ENCODE measurements at regions not wholly inside any gene's neighbourhood (a gene's known extent, or its start where the extent isn't known, plus 50 kb on each side); places are given as distances from the start of the nearest gene placed in this dataset.

GRCh38 chr11:107224836-107225235 is 206.6 kb upstream of the GUCY1A2 start:
- Histone ChIP-seq H3K4me1 (ENCODE audit: insufficient read depth) (no peaks in the 10 kb centered on the region), H4K20me1 (ENCODE audit: insufficient read depth) (no peaks in the 10 kb centered on the region), H2AFZ (no peak overlapping the region), H3K4me2 (ENCODE audit: unreplicated experiment) (no peak overlapping the region), H3K9ac (no peak overlapping the region), H3K36me3 (ENCODE audit: low read depth) (no peaks in the 10 kb centered on the region), H3K27me3 (replicated peaks; ENCODE audit: insufficient read depth) (no peaks in the 10 kb centered on the region), H3K9me2 (ENCODE audit: insufficient read depth) (no peaks in the 10 kb centered on the region), H3K27ac (no peak overlapping the region), H3K9me3 (ENCODE audit: low read depth) (no peaks in the 10 kb centered on the region), H3F3A (ENCODE audit: insufficient read depth) (no peaks in the 10 kb centered on the region), H3K4me3 (no peak overlapping the region), H3K79me2 (ENCODE audit: insufficient read depth) (no peaks in the 10 kb centered on the region)
- DNase-seq = no peak
- TF ChIP-seq EZH2 (IDR thresholded peaks at IDR 0.05; ENCODE audit: insufficient read depth, poor library complexity, severe bottlenecking) (no peak), EZH2phosphoT487 (IDR thresholded peaks at IDR 0.05; ENCODE audit: insufficient read depth, low read depth) (no peak)
- in situ Hi-C loops (cut with MboI) = no loop called here

DNA sequence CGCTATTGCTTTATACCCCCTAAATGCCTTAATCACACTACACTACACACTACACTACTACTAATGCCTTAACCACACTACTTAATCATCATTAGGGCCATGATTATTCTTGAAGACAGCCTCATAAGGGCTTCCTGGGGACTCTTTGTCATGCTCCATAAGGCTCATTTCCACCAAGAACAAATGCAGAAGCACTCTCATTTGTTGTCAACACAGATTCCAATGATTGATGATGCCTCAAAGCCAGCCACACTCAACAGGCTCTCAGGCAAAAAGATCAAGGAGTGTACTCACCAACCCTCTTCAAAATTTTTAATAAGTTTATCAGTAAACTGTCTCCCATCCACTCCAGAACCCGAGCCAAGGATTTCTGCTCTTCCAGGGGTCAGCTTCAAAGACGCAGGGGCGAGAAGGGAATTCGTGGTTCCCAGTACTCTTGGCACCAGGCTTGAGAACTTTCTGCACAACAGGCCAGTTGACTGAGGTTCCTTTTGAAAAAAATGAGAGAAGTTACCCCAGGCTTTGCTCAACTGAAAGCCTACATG is 204.7 kb upstream of the GUCY1A2 start:
- no peaks in the 10 kb centered on the region for H3F3A ChIP-seq (ENCODE audit: insufficient read depth)

DNA sequence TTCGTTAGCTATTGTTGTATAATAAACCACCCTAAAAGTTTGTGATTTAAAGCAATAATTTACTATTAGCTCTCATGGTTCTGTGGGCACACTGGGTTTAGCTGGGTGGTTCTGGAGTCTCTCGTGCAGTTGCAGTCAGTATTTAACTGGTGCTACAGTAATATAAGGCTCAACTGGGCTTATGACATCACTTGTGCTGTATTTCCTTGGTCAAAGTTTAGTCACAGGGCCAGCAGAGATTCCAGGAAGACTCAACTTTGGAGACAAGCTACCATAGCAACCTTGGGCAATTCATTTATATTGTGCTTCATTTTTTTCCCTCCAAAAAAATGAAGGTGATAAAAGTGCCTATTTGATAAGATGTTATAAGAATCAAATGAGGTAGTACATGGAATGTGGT is 204.2 kb upstream of the GUCY1A2 start:
- H3K27me3 ChIP-seq (replicated peaks; ENCODE audit: insufficient read depth) = no peaks in the 10 kb centered on the region
- H3K4me1 ChIP-seq (ENCODE audit: insufficient read depth) = no peaks in the 10 kb centered on the region
- no peak for TF ChIP-seq EZH2phosphoT487 (IDR thresholded peaks at IDR 0.05; ENCODE audit: insufficient read depth, low read depth)
- TF ChIP-seq EZH2 (IDR thresholded peaks at IDR 0.05; ENCODE audit: insufficient read depth, poor library complexity, severe bottlenecking) = no peak
- H3K9ac ChIP-seq = no peak overlapping the region
- H3K79me2 ChIP-seq (ENCODE audit: insufficient read depth) = no peaks in the 10 kb centered on the region
- no peak overlapping the region for H3K27ac ChIP-seq
- H3K36me3 ChIP-seq (ENCODE audit: low read depth) = no peaks in the 10 kb centered on the region
- in situ Hi-C loops (cut with MboI) = no loop called here
- H3K9me2 ChIP-seq (ENCODE audit: insufficient read depth) = no peaks in the 10 kb centered on the region
- no peak overlapping the region for H3K4me2 ChIP-seq (ENCODE audit: unreplicated experiment)
- no peak overlapping the region for H3K4me3 ChIP-seq
- 31 to 37% methylated on average over 2 of the region's 2 CpGs for WGBS, 2 experiments (ENCODE audit: low coverage in 1 of 2, low lambda C conversion rate in 2 of 2, missing lambda C conversion rate in 2 of 2)
- DNase-seq = no peak
- no peaks in the 10 kb centered on the region for H3K9me3 ChIP-seq (ENCODE audit: low read depth)
- H3F3A ChIP-seq (ENCODE audit: insufficient read depth) = no peaks in the 10 kb centered on the region
- no peaks in the 10 kb centered on the region for H4K20me1 ChIP-seq (ENCODE audit: insufficient read depth)
- H2AFZ ChIP-seq = no peak overlapping the region

More for the DNA sequence above, 204.7 kb upstream of the GUCY1A2 start:
- 13 to 16% methylated on average over 5 of the region's 5 CpGs for WGBS, 2 experiments (ENCODE audit: low coverage in 1 of 2, low lambda C conversion rate in 2 of 2, missing lambda C conversion rate in 2 of 2)
- no peaks in the 10 kb centered on the region for H3K9me2 ChIP-seq (ENCODE audit: insufficient read depth)
- no peak overlapping the region for H3K9ac ChIP-seq
- no peaks in the 10 kb centered on the region for H3K79me2 ChIP-seq (ENCODE audit: insufficient read depth)
- TF ChIP-seq EZH2phosphoT487 (IDR thresholded peaks at IDR 0.05; ENCODE audit: insufficient read depth, low read depth) = no peak
- no peak for TF ChIP-seq EZH2 (IDR thresholded peaks at IDR 0.05; ENCODE audit: insufficient read depth, poor library complexity, severe bottlenecking)
- no peaks in the 10 kb centered on the region for H3K9me3 ChIP-seq (ENCODE audit: low read depth)
- in situ Hi-C loops (cut with MboI) = no loop called here
- no peak overlapping the region for H2AFZ ChIP-seq
- DNase-seq = no peak
- no peak overlapping the region for H3K4me2 ChIP-seq (ENCODE audit: unreplicated experiment)
- H3K4me3 ChIP-seq = no peak overlapping the region
- H3K36me3 ChIP-seq (ENCODE audit: low read depth) = no peaks in the 10 kb centered on the region
- no peaks in the 10 kb centered on the region for H3K4me1 ChIP-seq (ENCODE audit: insufficient read depth)
- H3K27ac ChIP-seq = no peak overlapping the region
- H4K20me1 ChIP-seq (ENCODE audit: insufficient read depth) = no peaks in the 10 kb centered on the region
- no peaks in the 10 kb centered on the region for H3K27me3 ChIP-seq (replicated peaks; ENCODE audit: insufficient read depth)

GRCh38 chr11:107221748-107222285 is 203.5 kb upstream of the GUCY1A2 start:
- Histone ChIP-seq H3K9me3 (ENCODE audit: low read depth) (no peaks in the 10 kb centered on the region), H3K36me3 (ENCODE audit: low read depth) (no peaks in the 10 kb centered on the region), H3K79me2 (ENCODE audit: insufficient read depth) (no peaks in the 10 kb centered on the region), H3F3A (ENCODE audit: insufficient read depth) (no peaks in the 10 kb centered on the region), H2AFZ (no peak overlapping the region), H4K20me1 (ENCODE audit: insufficient read depth) (no peaks in the 10 kb centered on the region), H3K9me2 (ENCODE audit: insufficient read depth) (no peaks in the 10 kb centered on the region), H3K4me2 (ENCODE audit: unreplicated experiment) (no peak overlapping the region), H3K27ac (no peak overlapping the region), H3K9ac (no peak overlapping the region), H3K27me3 (replicated peaks; ENCODE audit: insufficient read depth) (no peaks in the 10 kb centered on the region), H3K4me1 (ENCODE audit: insufficient read depth) (no peaks in the 10 kb centered on the region), H3K4me3 (no peak overlapping the region)
- in situ Hi-C loops (cut with MboI) = no loop called here
- WGBS, 2 experiments (ENCODE audit: low coverage in 1 of 2, low lambda C conversion rate in 2 of 2, missing lambda C conversion rate in 2 of 2) = 23 to 29% methylated on average over 4 of the region's 4 CpGs
- DNase-seq = no peak
- TF ChIP-seq EZH2 (IDR thresholded peaks at IDR 0.05; ENCODE audit: insufficient read depth, poor library complexity, severe bottlenecking) = no peak
- TF ChIP-seq EZH2phosphoT487 (IDR thresholded peaks at IDR 0.05; ENCODE audit: insufficient read depth, low read depth) = no peak
